ENCODE measurements at regions not wholly inside any gene's neighbourhood (a gene's known extent, or its start where the extent isn't known, plus 50 kb on each side); places are given as distances from the start of the nearest gene placed in this dataset.
"Not testable (repeated sequence)": the region's sequence is repeated elsewhere in the genome, so short reads cannot be mapped to it uniquely, and the experiment has no call there.

- H3K9me3 ChIP-seq; H3K27me3 Mint-ChIP-seq; H3K36me3 Mint-ChIP-seq; ATAC-seq (replicated peaks in 1 of 4); H3K4me3 ChIP-seq (ENCODE audit: control insufficient read depth in 1 of 2, extremely low read depth in 1 of 2, low read length in 1 of 2); CTCF ChIA-PET; DNase-seq; H3K36me3 ChIP-seq (ENCODE audit: control insufficient read depth in 2 of 2, extremely low read depth in 1 of 2, insufficient read depth in 1 of 2, low read length in 1 of 2); H3K27me3 ChIP-seq (replicated peaks in 1 of 2; ENCODE audit: control insufficient read depth in 2 of 2, extremely low read depth in 1 of 2, insufficient read depth in 2 of 2, low read length in 1 of 2): not testable (repeated sequence)
- Histone ChIP-seq H3K4me1 (ENCODE audit: control insufficient read depth in 1 of 2, extremely low read depth in 1 of 2, insufficient read depth in 2 of 2, low read length in 2 of 2) (peaks cover 24 to 46% of the 10 kb centered on the region in 2 experiments), H3K27ac (ENCODE audit: low read length) (peak overlapping the region; percentile 64)
- H3K4me1 Mint-ChIP-seq: peaks cover 71 to 82% (median 81%) of the 10 kb centered on the region in 3 donors
- peaks cover 0 to 10% (median 8%) of the 10 kb centered on the region in 3 donors for H3K9me3 Mint-ChIP-seq
- peak overlapping the region; percentile 94 to 95 for H3K27ac Mint-ChIP-seq
- POLR2A ChIA-PET: interaction anchor here in 1 of 2 donors (0.6 kb wide), 1 partner anchor 17 kb away, joined by 3 read pairs; no protein-coding TSS in a partner anchor
- peak overlapping the region in 1 of 3 donors; percentile 66 for H3K4me3 Mint-ChIP-seq
- no CpG with 5 or more reads among the region's 3 CpGs for WGBS (ENCODE audit: insufficient coverage)
Measured at GRCh38 chr3:172579753-172580152, 56.5 kb upstream of the TNFSF10 start.

DNA sequence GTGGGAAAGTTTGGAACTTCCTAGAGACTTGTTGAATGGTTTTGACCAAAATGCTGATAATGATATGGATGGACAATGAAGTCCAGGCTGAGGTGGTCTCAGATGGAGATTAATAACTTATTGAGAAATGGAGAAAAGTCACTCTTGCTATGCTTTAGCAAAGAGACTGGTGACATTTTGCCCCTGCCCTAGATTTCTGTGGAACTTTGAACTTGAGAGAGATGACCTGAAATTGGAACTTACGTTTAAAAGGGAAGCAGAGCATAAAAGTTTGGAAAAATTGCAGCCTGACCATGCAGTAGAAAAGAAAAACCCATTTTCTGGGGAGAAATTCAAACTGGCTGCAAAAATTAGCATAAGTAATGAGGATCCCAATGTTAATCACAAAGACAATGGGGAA is 55.5 kb upstream of the TNFSF10 start:
- H3K4me1 Mint-ChIP-seq: peaks cover 65 to 73% (median 71%) of the 10 kb centered on the region in 3 donors

DNA sequence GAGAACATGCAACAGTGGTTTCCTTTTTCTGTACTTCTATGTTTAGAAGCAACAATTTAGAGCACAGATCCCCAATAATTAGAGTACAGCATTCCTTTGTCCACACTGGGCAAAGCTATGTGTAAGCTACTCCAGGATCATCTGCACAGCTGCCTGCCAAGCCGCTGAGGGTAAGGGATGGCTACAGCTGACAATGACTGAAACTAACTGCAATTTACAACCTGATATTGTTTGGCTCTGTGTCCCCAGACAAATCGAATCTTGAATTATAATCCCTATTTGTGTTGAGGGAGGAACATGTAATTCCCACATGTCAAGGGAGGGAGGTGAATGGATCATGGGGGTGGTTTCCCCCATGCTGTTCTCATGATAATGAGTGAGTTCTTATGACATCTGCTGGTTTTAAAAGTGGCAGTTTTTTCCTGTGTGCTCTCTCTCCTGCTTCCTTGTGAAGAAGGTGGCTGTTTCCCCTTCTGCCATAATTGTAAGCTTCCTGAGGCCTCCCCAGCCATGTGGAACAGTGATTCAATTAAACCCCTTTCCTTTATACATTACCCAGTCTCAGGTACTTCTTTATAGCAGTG is 54.8 kb upstream of the TNFSF10 start:
- H3K27ac Mint-ChIP-seq: peak overlapping the region; percentile 50 to 70
- no peak for DNase-seq
- H3K4me3 Mint-ChIP-seq: peak overlapping the region in 1 of 3 donors; percentile 66
- no peaks in the 10 kb centered on the region for H3K9me3 ChIP-seq
- H3K4me1 Mint-ChIP-seq: peaks cover 62 to 66% (median 64%) of the 10 kb centered on the region in 3 donors
- CTCF ChIA-PET: no interaction called here
- no CpG with 5 or more reads among the region's 2 CpGs for WGBS (ENCODE audit: insufficient coverage)
- peaks cover 24 to 46% of the 10 kb centered on the region in 2 experiments for H3K4me1 ChIP-seq (ENCODE audit: control insufficient read depth in 1 of 2, extremely low read depth in 1 of 2, insufficient read depth in 2 of 2, low read length in 2 of 2)
- POLR2A ChIA-PET: no interaction called here
- H3K9me3 Mint-ChIP-seq: peaks cover 0 to 8% (median 6%) of the 10 kb centered on the region in 3 donors
- no peaks in the 10 kb centered on the region for H3K27me3 ChIP-seq (replicated peaks in 1 of 2; ENCODE audit: control insufficient read depth in 2 of 2, extremely low read depth in 1 of 2, insufficient read depth in 2 of 2, low read length in 1 of 2)
- H3K36me3 Mint-ChIP-seq: no peaks in the 10 kb centered on the region
- ATAC-seq (replicated peaks in 1 of 4): peak in 1 of 4 experiments; percentile 33
- no peak overlapping the region for H3K27ac ChIP-seq (ENCODE audit: low read length)
- H3K27me3 Mint-ChIP-seq: no peaks in the 10 kb centered on the region
- H3K36me3 ChIP-seq (ENCODE audit: control insufficient read depth in 2 of 2, extremely low read depth in 1 of 2, insufficient read depth in 1 of 2, low read length in 1 of 2): no peaks in the 10 kb centered on the region
- H3K4me3 ChIP-seq (ENCODE audit: control insufficient read depth in 1 of 2, extremely low read depth in 1 of 2, low read length in 1 of 2): no peak overlapping the region

More for the DNA sequence above, 55.5 kb upstream of the TNFSF10 start:
- POLR2A ChIA-PET; DNase-seq; H3K4me3 ChIP-seq (ENCODE audit: control insufficient read depth in 1 of 2, extremely low read depth in 1 of 2, low read length in 1 of 2); H3K36me3 Mint-ChIP-seq; H3K9me3 ChIP-seq; H3K36me3 ChIP-seq (ENCODE audit: control insufficient read depth in 2 of 2, extremely low read depth in 1 of 2, insufficient read depth in 1 of 2, low read length in 1 of 2); H3K27ac ChIP-seq (ENCODE audit: low read length); ATAC-seq (replicated peaks in 1 of 4); H3K27me3 ChIP-seq (replicated peaks in 1 of 2; ENCODE audit: control insufficient read depth in 2 of 2, extremely low read depth in 1 of 2, insufficient read depth in 2 of 2, low read length in 1 of 2); H3K27me3 Mint-ChIP-seq; CTCF ChIA-PET: not testable (repeated sequence)
- peak overlapping the region in 1 of 3 donors; percentile 66 for H3K4me3 Mint-ChIP-seq
- 100% methylated on average over 1 of the region's 1 CpG for WGBS (ENCODE audit: insufficient coverage)
- H3K27ac Mint-ChIP-seq: peak overlapping the region; percentile 64 to 95
- H3K4me1 ChIP-seq (ENCODE audit: control insufficient read depth in 1 of 2, extremely low read depth in 1 of 2, insufficient read depth in 2 of 2, low read length in 2 of 2): peaks cover 24 to 46% of the 10 kb centered on the region in 2 experiments
- H3K9me3 Mint-ChIP-seq: peaks cover 0 to 10% (median 8%) of the 10 kb centered on the region in 3 donors

GRCh38 chr3:172575375-172575774 is 52.1 kb upstream of the TNFSF10 start:
- Histone ChIP-seq H3K27me3 (replicated peaks in 1 of 2; ENCODE audit: control insufficient read depth in 2 of 2, extremely low read depth in 1 of 2, insufficient read depth in 2 of 2, low read length in 1 of 2) (no peaks in the 10 kb centered on the region), H3K4me1 (ENCODE audit: control insufficient read depth in 1 of 2, extremely low read depth in 1 of 2, insufficient read depth in 2 of 2, low read length in 2 of 2) (peaks cover 24 to 30% of the 10 kb centered on the region in 2 experiments), H3K4me3 (ENCODE audit: control insufficient read depth in 1 of 2, extremely low read depth in 1 of 2, low read length in 1 of 2) (no peak overlapping the region), H3K27ac (ENCODE audit: low read length) (no peak overlapping the region), H3K36me3 (ENCODE audit: control insufficient read depth in 2 of 2, extremely low read depth in 1 of 2, insufficient read depth in 1 of 2, low read length in 1 of 2) (no peaks in the 10 kb centered on the region), H3K9me3 (no peaks in the 10 kb centered on the region)
- no peak for DNase-seq
- Mint-ChIP-seq H3K9me3 (no peaks in the 10 kb centered on the region), H3K27ac (no peak overlapping the region), H3K4me3 (no peak overlapping the region), H3K4me1 (peaks cover 35 to 39% (median 37%) of the 10 kb centered on the region in 3 donors), H3K27me3 (no peaks in the 10 kb centered on the region), H3K36me3 (no peaks in the 10 kb centered on the region)
- ATAC-seq (replicated peaks in 1 of 4): no peak
- WGBS (ENCODE audit: insufficient coverage): 50% methylated on average over 1 of the region's 2 CpGs
- POLR2A ChIA-PET: no interaction called here
- CTCF ChIA-PET: no interaction called here

- Histone ChIP-seq H3K4me1 (ENCODE audit: control insufficient read depth in 1 of 2, extremely low read depth in 1 of 2, insufficient read depth in 2 of 2, low read length in 2 of 2) (peaks cover 9 to 12% of the 10 kb centered on the region in 2 experiments), H3K9me3 (no peaks in the 10 kb centered on the region), H3K27me3 (replicated peaks in 1 of 2; ENCODE audit: control insufficient read depth in 2 of 2, extremely low read depth in 1 of 2, insufficient read depth in 2 of 2, low read length in 1 of 2) (no peaks in the 10 kb centered on the region), H3K36me3 (ENCODE audit: control insufficient read depth in 2 of 2, extremely low read depth in 1 of 2, insufficient read depth in 1 of 2, low read length in 1 of 2) (no peaks in the 10 kb centered on the region), H3K27ac (ENCODE audit: low read length) (no peak overlapping the region), H3K4me3 (ENCODE audit: control insufficient read depth in 1 of 2, extremely low read depth in 1 of 2, low read length in 1 of 2) (no peak overlapping the region)
- ChIA-PET POLR2A (no interaction called here), CTCF (no interaction called here)
- ATAC-seq (replicated peaks in 1 of 4) (no peak), DNase-seq (no peak)
- H3K4me1 Mint-ChIP-seq: peaks cover 19 to 34% (median 32%) of the 10 kb centered on the region in 3 donors
- no peak overlapping the region for H3K4me3 Mint-ChIP-seq
- H3K27me3 Mint-ChIP-seq: no peaks in the 10 kb centered on the region
- WGBS (ENCODE audit: insufficient coverage): no CpG with 5 or more reads among the region's 1 CpG
- H3K36me3 Mint-ChIP-seq: no peaks in the 10 kb centered on the region
- no peak overlapping the region for H3K27ac Mint-ChIP-seq
- H3K9me3 Mint-ChIP-seq: peaks cover 0 to 4% (median 4%) of the 10 kb centered on the region in 3 donors
Measured at GRCh38 chr3:172573422-172573821, 50.2 kb upstream of the TNFSF10 start.
